NCI-H1436 treated with DMSO at 0.1 percent for 48 hours (cell line): ENCODE measurements at regions not wholly inside any gene's neighbourhood (a gene's known extent, or its start where the extent isn't known, plus 50 kb on each side); places are given as distances from the start of the nearest gene placed in this dataset.
"Not testable (repeated sequence)": the region's sequence is repeated elsewhere in the genome, so short reads cannot be mapped to it uniquely, and the experiment has no call there.

ENCODE experiments used
- DNase-seq: peaks from one replicate; lab custom pipeline; 2025; lab: John Stamatoyannopoulos, UW

GRCh38 chrX:109782994-109783700 is 50.1 kb upstream of the ACSL4 start:
- no peak for DNase-seq

GRCh38 chrX:109783701-109784079 is 50.6 kb upstream of the ACSL4 start:
- no peak for DNase-seq

GRCh38 chrX:109785053-109785452 is 52.0 kb upstream of the ACSL4 start:
- no peak for DNase-seq

- DNase-seq: not testable (repeated sequence)
Measured at GRCh38 chrX:109790511-109790910, 57.5 kb upstream of the ACSL4 start.

GRCh38 chrX:109793191-109793590 is 60.1 kb upstream of the ACSL4 start:
- DNase-seq: no peak

- no peak for DNase-seq
Measured at GRCh38 chrX:109795682-109796081, 62.6 kb upstream of the ACSL4 start.

- no peak for DNase-seq
Measured at GRCh38 chrX:109797311-109797975, 64.4 kb upstream of the ACSL4 start.

- no peak for DNase-seq
Measured at GRCh38 chrX:109812236-109812635, 79.2 kb upstream of the ACSL4 start.

- DNase-seq: no peak
Measured at GRCh38 chrX:109813236-109813635, 80.2 kb upstream of the ACSL4 start.

- DNase-seq: no peak
Measured at GRCh38 chrX:109818976-109819375, 85.9 kb upstream of the ACSL4 start.

GRCh38 chrX:109822861-109823260 is 89.8 kb upstream of the ACSL4 start:
- DNase-seq: no peak

GRCh38 chrX:109826954-109827708 is 94.1 kb upstream of the ACSL4 start:
- DNase-seq: no peak

GRCh38 chrX:109827772-109828171 is 94.7 kb upstream of the ACSL4 start:
- no peak for DNase-seq

- no peak for DNase-seq
Measured at GRCh38 chrX:109830157-109830703, 97.2 kb upstream of the ACSL4 start.

- DNase-seq: no peak
Measured at GRCh38 chrX:109830704-109831206, 97.7 kb upstream of the ACSL4 start.

- no peak for DNase-seq
Measured at GRCh38 chrX:109831326-109831985, 98.4 kb upstream of the ACSL4 start.

- no peak for DNase-seq
Measured at GRCh38 chrX:109839694-109840567, 106.9 kb upstream of the ACSL4 start.

GRCh38 chrX:109840585-109840984 is 107.5 kb upstream of the ACSL4 start:
- DNase-seq: no peak

- no peak for DNase-seq
Measured at GRCh38 chrX:109841257-109841656, 108.2 kb upstream of the ACSL4 start.

GRCh38 chrX:109841869-109842579 is 109.0 kb upstream of the ACSL4 start:
- no peak for DNase-seq
